Kidney epithelial cell (primary cell): ENCODE measurements at regions not wholly inside any gene's neighbourhood (a gene's known extent, or its start where the extent isn't known, plus 50 kb on each side); places are given as distances from the start of the nearest gene placed in this dataset.

ENCODE experiments used
- DNase-seq: peaks from one replicate; pipeline ENCODE4 v3.0.0-alpha.2; 2010; ENCODE audit warnings: low read depth
- H3K27me3 ChIP-seq: 2 replicates; pipeline ENCODE4 v1.6.0; 2011; ENCODE audit warnings: low read length; ENCODE audit not compliant: control insufficient read depth, insufficient read depth
- H3K36me3 ChIP-seq: 2 replicates; pipeline ENCODE4 v1.5.1; 2011; ENCODE audit warnings: low read length; ENCODE audit not compliant: control insufficient read depth, insufficient read depth
- H3K4me3 ChIP-seq: 2 replicates; pipeline ENCODE4 v1.5.1; 2011; ENCODE audit warnings: low read depth, mild to moderate bottlenecking, control low read depth, low read length
- TF ChIP-seq, protein P1 (sequence below): IDR thresholded peaks from 2 replicates; pipeline ENCODE4 v1.5.1; 2011; ENCODE audit warnings: mild to moderate bottlenecking, moderate library complexity, low read length, control low read depth, inconsistent platforms; ENCODE audit not compliant: insufficient read depth, poor library complexity, severe bottlenecking

- TF ChIP-seq, protein P1, sequence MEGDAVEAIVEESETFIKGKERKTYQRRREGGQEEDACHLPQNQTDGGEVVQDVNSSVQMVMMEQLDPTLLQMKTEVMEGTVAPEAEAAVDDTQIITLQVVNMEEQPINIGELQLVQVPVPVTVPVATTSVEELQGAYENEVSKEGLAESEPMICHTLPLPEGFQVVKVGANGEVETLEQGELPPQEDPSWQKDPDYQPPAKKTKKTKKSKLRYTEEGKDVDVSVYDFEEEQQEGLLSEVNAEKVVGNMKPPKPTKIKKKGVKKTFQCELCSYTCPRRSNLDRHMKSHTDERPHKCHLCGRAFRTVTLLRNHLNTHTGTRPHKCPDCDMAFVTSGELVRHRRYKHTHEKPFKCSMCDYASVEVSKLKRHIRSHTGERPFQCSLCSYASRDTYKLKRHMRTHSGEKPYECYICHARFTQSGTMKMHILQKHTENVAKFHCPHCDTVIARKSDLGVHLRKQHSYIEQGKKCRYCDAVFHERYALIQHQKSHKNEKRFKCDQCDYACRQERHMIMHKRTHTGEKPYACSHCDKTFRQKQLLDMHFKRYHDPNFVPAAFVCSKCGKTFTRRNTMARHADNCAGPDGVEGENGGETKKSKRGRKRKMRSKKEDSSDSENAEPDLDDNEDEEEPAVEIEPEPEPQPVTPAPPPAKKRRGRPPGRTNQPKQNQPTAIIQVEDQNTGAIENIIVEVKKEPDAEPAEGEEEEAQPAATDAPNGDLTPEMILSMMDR: no peak
- no peak for DNase-seq
- Histone ChIP-seq H3K36me3 (no peaks in the 10 kb centered on the region), H3K4me3 (no peak overlapping the region), H3K27me3 (no peaks in the 10 kb centered on the region)
These were observed 95.2 kb upstream of the COX10 start for GRCh38 chr17:13973960-13974651.

DNA sequence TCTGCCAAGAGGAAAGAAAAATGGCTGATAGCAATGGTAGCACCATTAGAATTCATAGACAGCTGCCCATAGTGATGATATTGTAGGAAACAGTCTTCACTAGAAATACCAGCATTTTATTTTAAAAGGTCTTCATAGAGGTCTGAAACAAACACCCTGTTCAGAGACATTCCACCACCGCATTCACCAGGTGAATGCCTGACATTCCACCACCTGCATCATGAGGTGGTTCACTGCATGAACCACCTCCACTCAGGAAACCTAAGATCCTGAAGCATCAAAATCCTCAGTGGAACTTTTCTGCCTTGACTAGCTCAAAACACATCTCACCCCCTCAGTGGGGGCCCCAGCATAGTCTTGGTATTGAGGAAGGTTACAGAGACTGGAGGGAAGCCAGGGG, 91.5 kb upstream of the COX10 start:
- TF ChIP-seq, protein P1: no peak
- Histone ChIP-seq H3K27me3 (no peaks in the 10 kb centered on the region), H3K4me3 (no peak overlapping the region), H3K36me3 (no peaks in the 10 kb centered on the region)
- no peak for DNase-seq

GRCh38 chr17:13978478-13978877, 90.8 kb upstream of the COX10 start:
- Histone ChIP-seq H3K27me3 (no peaks in the 10 kb centered on the region), H3K4me3 (no peak overlapping the region), H3K36me3 (no peaks in the 10 kb centered on the region)
- TF ChIP-seq, protein P1: no peak
- DNase-seq: no peak

- no peaks in the 10 kb centered on the region for H3K36me3 ChIP-seq
- H3K4me3 ChIP-seq: no peak overlapping the region
- no peak for DNase-seq
- no peaks in the 10 kb centered on the region for H3K27me3 ChIP-seq
- TF ChIP-seq, protein P1: no peak
These were observed 87.4 kb upstream of the COX10 start for GRCh38 chr17:13981881-13982280.

- TF ChIP-seq, protein P1: no peak
- H3K27me3 ChIP-seq: no peaks in the 10 kb centered on the region
These were observed 84.3 kb upstream of the COX10 start for GRCh38 chr17:13984956-13985355.

DNA sequence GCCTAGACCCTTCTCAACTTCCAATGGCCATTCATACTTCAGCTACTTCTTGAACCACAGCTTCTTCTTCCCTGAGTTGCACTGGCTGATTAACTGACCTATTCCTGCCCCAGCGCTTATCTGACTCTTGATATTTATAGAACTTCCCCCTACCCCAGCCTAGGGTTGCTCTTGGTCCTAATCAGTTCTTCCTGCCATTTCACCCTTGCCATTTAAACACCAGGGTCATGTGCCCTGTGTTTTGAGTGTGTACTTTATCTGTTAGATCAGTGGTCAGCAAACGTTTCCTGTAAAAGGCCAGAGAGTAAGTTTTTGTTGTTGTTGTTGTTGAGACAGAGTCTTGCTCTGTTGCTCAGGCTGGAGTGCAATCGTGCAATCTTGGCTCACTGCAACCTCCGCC, 82.4 kb upstream of the COX10 start:
- no peak overlapping the region for H3K4me3 ChIP-seq

More at GRCh38 chr17:13984956-13985355, 84.3 kb upstream of the COX10 start:
- DNase-seq: no peak
- H3K4me3 ChIP-seq: no peak overlapping the region
- no peaks in the 10 kb centered on the region for H3K36me3 ChIP-seq

More for the DNA sequence above, 82.4 kb upstream of the COX10 start:
- TF ChIP-seq, protein P1: no peak
- Histone ChIP-seq H3K36me3 (no peaks in the 10 kb centered on the region), H3K27me3 (no peaks in the 10 kb centered on the region)
- DNase-seq: no peak
